Ovary (tissue), 3 donors: ENCODE measurements at regions not wholly inside any gene's neighbourhood (a gene's known extent, or its start where the extent isn't known, plus 50 kb on each side); places are given as distances from the start of the nearest gene placed in this dataset.

Experiments
- CTCF ChIP-seq, 3 donors: fragments of 450-650 bp in 2 of 3; fragments of 200-600 bp in 1 of 3; IDR thresholded peaks; one replicate each; pipeline versions ENCODE4 v1.5.1 to v1.8.0; 2016 to 2022; ENCODE audit warnings: antibody characterized with exemption in 3 of 3, mild to moderate bottlenecking in 1 of 3
- EP300 ChIP-seq: sonication (generic); formaldehyde crosslinking; IDR thresholded peaks from one replicate; pipeline ENCODE4 v1.6.1; 2017; ENCODE audit warnings: antibody characterized with exemption
- POLR2A ChIP-seq: fragments of 450-650 bp; IDR thresholded peaks from one replicate; pipeline ENCODE4 v1.6.1; 2017; ENCODE audit warnings: antibody characterized with exemption, mild to moderate bottlenecking, moderate library complexity
- donor health status: DM: no; HTN: no; CAD: no.

GRCh38 chr21:16302851-16303282 lies 573.1 kb downstream of the USP25 start:
- TF ChIP-seq CTCF (IDR thresholded peaks at IDR 0.05), result no peak
- no peak for TF ChIP-seq EP300
- TF ChIP-seq POLR2A, result no peak
